Stomach (tissue), 4 donors: ENCODE measurements at regions not wholly inside any gene's neighbourhood (a gene's known extent, or its start where the extent isn't known, plus 50 kb on each side); places are given as distances from the start of the nearest gene placed in this dataset.

Source experiments
- CTCF ChIP-seq, 7 experiments: fragments of 450-650 bp in 4 of 7; fragments of 200-600 bp in 3 of 7; sonication (generic) in 3 of 7; IDR thresholded peaks; one replicate each; pipeline ENCODE4 v1.5.1; 2016 to 2019; ENCODE audit warnings: antibody characterized with exemption in 7 of 7, control low read depth in 2 of 7, mild to moderate bottlenecking in 1 of 7
- EP300 ChIP-seq: sonication (generic); formaldehyde crosslinking; IDR thresholded peaks from one replicate; pipeline ENCODE4 v1.6.1; 2017; ENCODE audit warnings: antibody characterized with exemption
- POLR2A ChIP-seq, 4 donors: fragments of 450-650 bp; IDR thresholded peaks; one replicate each; pipeline ENCODE4 v1.6.1; 2016; ENCODE audit warnings: antibody characterized with exemption in 4 of 4, control low read depth in 2 of 4, mild to moderate bottlenecking in 1 of 4, moderate library complexity in 1 of 4
- POLR2AphosphoS5 ChIP-seq, 3 donors: sonication (generic); formaldehyde crosslinking; IDR thresholded peaks; one replicate each; pipeline ENCODE4 v1.6.1; 2016; ENCODE audit warnings: antibody characterized with exemption in 3 of 3

- TF ChIP-seq POLR2A (IDR thresholded peaks at IDR 0.05) (no peak), CTCF (IDR thresholded peaks at IDR 0.05) (no peak), POLR2AphosphoS5 (IDR thresholded peaks at IDR 0.05) (no peak), EP300 (no peak)
These were observed 903.7 kb downstream of the FAM181B start for GRCh38 chr11:81829976-81830375.
